Fibroblast of lung (primary cell): ENCODE measurements at regions not wholly inside any gene's neighbourhood (a gene's known extent, or its start where the extent isn't known, plus 50 kb on each side); places are given as distances from the start of the nearest gene placed in this dataset.
A peak's percentile ranks its signal among the peaks of the same experiment; 100 is the strongest.

Experiments
- DNase-seq, 2 donors: peaks; one replicate each; pipeline versions ENCODE4 v3.0.0 to v3.0.0-alpha.2; 2010; ENCODE audit warnings: low read depth in 2 of 2
- H2AFZ ChIP-seq: 2 replicates; pipeline ENCODE4 v1.5.1; 2012; ENCODE audit warnings: low read length, control low read depth, inconsistent platforms
- H3K27ac ChIP-seq: 2 replicates; pipeline ENCODE4 v1.5.1; 2011; ENCODE audit warnings: low read length, control low read depth; ENCODE audit not compliant: insufficient read depth
- H3K27me3 ChIP-seq: 2 replicates; pipeline ENCODE4 v1.5.1; 2011; ENCODE audit warnings: mild to moderate bottlenecking, low read length; ENCODE audit not compliant: control insufficient read depth, insufficient read depth
- H3K36me3 ChIP-seq: 2 replicates; pipeline ENCODE4 v1.5.1; 2011; ENCODE audit warnings: low read length; ENCODE audit not compliant: control insufficient read depth, insufficient read depth
- H3K4me1 ChIP-seq: 2 replicates; pipeline ENCODE4 v1.5.1; 2011; ENCODE audit warnings: low read length; ENCODE audit not compliant: control insufficient read depth, insufficient read depth; ENCODE audit errors: extremely low read depth
- H3K4me2 ChIP-seq: 2 replicates; pipeline ENCODE4 v1.5.1; 2011; ENCODE audit warnings: low read length, control low read depth; ENCODE audit not compliant: insufficient read depth; ENCODE audit errors: extremely low read depth
- H3K4me3 ChIP-seq, 4 experiments: fragments of 200-600 bp in 1 of 4; sonication (generic) in 1 of 4; replicated peaks in 1 of 4; 2 replicates each; pipeline ENCODE4 v1.5.1; 2011 to 2016; ENCODE audit warnings: low read length in 4 of 4, low read depth in 3 of 4, mild to moderate bottlenecking in 3 of 4, control low read depth in 2 of 4, inconsistent platforms in 1 of 4, mixed read lengths in 1 of 4; ENCODE audit not compliant: insufficient read depth in 1 of 4; ENCODE audit errors: control extremely low read depth in 1 of 4
- H3K79me2 ChIP-seq: 2 replicates; pipeline ENCODE4 v1.5.1; 2012; ENCODE audit warnings: mild to moderate bottlenecking, low read length, inconsistent platforms; ENCODE audit not compliant: control insufficient read depth, insufficient read depth
- H3K9ac ChIP-seq: 2 replicates; pipeline ENCODE4 v1.5.1; 2011; ENCODE audit warnings: mild to moderate bottlenecking, low read length, control low read depth; ENCODE audit not compliant: insufficient read depth
- H3K9me3 ChIP-seq: 2 replicates; pipeline ENCODE4 v1.5.1; 2012; ENCODE audit warnings: low read depth, low read length; ENCODE audit not compliant: control insufficient read depth, insufficient read depth
- H4K20me1 ChIP-seq: 2 replicates; pipeline ENCODE4 v1.5.1; 2011; ENCODE audit warnings: low read length; ENCODE audit not compliant: control insufficient read depth, insufficient read depth; ENCODE audit errors: extremely low read depth
- CTCF ChIP-seq, 2 donors: IDR thresholded peaks in 1 of 2; conservative IDR thresholded peaks in 1 of 2; 1 replicate in 1 of 2; 2 replicates in 1 of 2; pipeline ENCODE4 v1.5.1; 2011 to 2012; ENCODE audit warnings: low read length in 2 of 2, control low read depth in 1 of 2, inconsistent platforms in 1 of 2, low read depth in 1 of 2, mild to moderate bottlenecking in 1 of 2
- EZH2 ChIP-seq: IDR thresholded peaks from 2 replicates; pipeline ENCODE4 v1.5.1; 2012; ENCODE audit warnings: low read length, control low read depth, mild to moderate bottlenecking; ENCODE audit errors: missing control alignments

DNA sequence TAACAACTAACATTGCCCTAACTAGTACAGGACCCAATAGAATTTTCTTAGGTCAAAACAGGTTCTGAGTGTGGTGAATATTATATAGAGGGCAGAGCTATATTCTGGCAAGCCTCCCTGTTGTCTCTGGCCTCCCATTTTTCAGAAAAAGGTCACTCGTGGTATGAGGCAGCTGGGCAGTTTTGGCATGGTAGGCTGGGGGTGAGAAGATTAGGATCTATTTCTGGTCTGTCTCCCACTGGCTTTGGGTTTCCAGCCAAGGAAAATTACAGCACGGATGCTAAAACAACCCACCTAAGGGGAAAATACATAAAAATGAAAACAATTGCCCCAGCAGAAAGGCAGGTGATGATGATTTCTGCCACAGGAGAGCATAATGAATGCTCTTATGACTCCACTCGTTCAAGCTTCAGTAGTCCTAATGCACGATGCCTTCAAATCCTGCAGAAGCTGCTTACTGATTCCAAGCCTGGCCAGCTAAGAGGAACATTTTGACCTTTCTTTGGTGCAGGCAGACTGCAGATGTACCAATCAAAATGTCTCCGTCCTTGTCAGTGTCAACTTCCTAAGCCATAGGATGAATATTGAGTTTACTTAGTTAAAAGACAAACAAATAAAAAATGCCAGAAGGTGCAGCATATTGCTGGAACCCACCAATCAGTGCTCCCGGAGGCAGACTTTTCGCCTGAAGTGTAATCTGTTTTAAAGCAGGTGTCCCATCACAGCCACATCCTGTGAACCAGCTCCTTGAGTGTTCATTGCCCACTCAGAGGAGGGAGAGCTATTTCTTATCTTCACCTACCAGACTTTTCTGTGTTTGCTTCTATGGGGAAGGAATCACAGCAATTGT lies 435.4 kb downstream of the ZSWIM6 start:
- Histone ChIP-seq H3K4me2 (no peak overlapping the region), H3K79me2 (no peaks in the 10 kb centered on the region), H3K27me3 (no peaks in the 10 kb centered on the region), H3K27ac (no peak overlapping the region), H3K4me3 (no peak overlapping the region), H3K9ac (no peak overlapping the region), H2AFZ (no peak overlapping the region), H3K4me1 (no peaks in the 10 kb centered on the region), H3K36me3 (no peaks in the 10 kb centered on the region), H3K9me3 (no peaks in the 10 kb centered on the region), H4K20me1 (no peaks in the 10 kb centered on the region)
- no peak for DNase-seq
- TF ChIP-seq EZH2 (no peak), CTCF (conservative IDR thresholded peaks at IDR 0.05 in 1 of 2, IDR thresholded peaks at IDR 0.05 in 1 of 2; ENCODE audit: low read depth in 1 of 2, low read length in 2 of 2) (no peak)

DNA sequence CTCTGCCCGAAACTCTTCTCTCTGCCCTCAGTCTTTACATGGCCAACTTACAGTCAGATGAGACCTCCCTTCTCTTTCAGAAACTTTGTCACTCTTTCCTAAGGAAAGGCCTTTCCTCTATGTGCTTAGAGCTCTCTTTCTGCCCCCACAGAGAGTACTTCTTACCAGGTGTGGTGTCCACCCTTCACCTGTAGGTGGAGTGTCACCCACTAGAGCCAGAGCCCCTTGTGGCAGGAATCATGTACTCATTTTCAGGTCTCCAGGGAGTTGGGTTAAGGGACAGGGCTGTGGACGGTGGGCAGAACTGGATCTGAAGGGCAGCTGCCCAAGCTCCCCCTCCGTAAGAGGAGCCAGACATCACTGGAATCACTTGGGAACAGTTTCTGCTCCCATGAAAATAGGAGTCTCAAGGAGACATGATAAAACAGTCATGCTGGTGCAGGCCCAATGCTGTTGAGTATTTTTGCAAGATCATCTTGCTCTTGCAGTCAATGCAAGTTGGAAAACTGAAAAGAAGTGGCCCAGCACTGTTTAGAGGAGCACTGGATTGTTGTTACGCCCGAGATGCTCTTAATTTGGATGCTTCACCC lies 436.7 kb downstream of the ZSWIM6 start:
- no peaks in the 10 kb centered on the region for H3K27me3 ChIP-seq
- DNase-seq = peak in 1 of 2 donors; percentile 13
- no peaks in the 10 kb centered on the region for H3K79me2 ChIP-seq
- no peak overlapping the region for H3K4me3 ChIP-seq
- no peaks in the 10 kb centered on the region for H3K9me3 ChIP-seq
- H3K36me3 ChIP-seq = no peaks in the 10 kb centered on the region
- no peak overlapping the region for H3K4me2 ChIP-seq
- no peaks in the 10 kb centered on the region for H3K4me1 ChIP-seq
- H3K9ac ChIP-seq = no peak overlapping the region
- H2AFZ ChIP-seq = no peak overlapping the region
- H4K20me1 ChIP-seq = no peaks in the 10 kb centered on the region
- no peak overlapping the region for H3K27ac ChIP-seq
- TF ChIP-seq EZH2 = no peak
- TF ChIP-seq CTCF (conservative IDR thresholded peaks at IDR 0.05 in 1 of 2, IDR thresholded peaks at IDR 0.05 in 1 of 2; ENCODE audit: low read depth in 1 of 2, low read length in 2 of 2) = peak; percentile 41 to 52

DNA sequence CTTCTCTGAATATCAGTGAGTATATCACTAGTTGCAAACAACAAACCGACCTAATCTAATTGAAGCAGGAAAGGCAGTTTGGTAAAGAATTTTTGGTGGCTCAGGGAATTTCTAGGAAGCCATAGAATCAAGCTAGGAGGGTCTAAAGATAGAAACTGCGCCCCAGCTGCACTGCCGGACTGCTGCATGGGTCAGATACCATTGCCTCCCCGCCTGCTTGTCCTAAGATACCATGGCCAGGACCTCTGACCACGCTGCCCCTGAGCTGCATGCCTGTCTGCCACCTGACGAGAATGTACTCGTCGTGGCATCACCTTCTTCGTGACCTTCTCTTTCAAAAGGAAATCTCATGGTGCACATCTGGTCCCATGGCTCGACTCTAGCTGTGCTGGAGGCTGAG lies 439.0 kb downstream of the ZSWIM6 start:
- no peak overlapping the region for H3K4me2 ChIP-seq

More for the DNA sequence above, 439.0 kb downstream of the ZSWIM6 start:
- TF ChIP-seq CTCF (conservative IDR thresholded peaks at IDR 0.05 in 1 of 2, IDR thresholded peaks at IDR 0.05 in 1 of 2; ENCODE audit: low read depth in 1 of 2, low read length in 2 of 2) = no peak
- Histone ChIP-seq H3K4me1 (no peaks in the 10 kb centered on the region), H3K36me3 (no peaks in the 10 kb centered on the region), H3K27me3 (peaks cover 3% of the 10 kb centered on the region), H3K79me2 (no peaks in the 10 kb centered on the region), H3K9me3 (no peaks in the 10 kb centered on the region), H3K27ac (no peak overlapping the region), H4K20me1 (no peaks in the 10 kb centered on the region), H2AFZ (no peak overlapping the region), H3K9ac (no peak overlapping the region), H3K4me3 (no peak overlapping the region)
- DNase-seq = no peak
